Activated CD4-positive, alpha-beta memory T cell treated with anti-CD3 and anti-CD28 coated beads for 36 hours (primary cell): ENCODE measurements at regions not wholly inside any gene's neighbourhood (a gene's known extent, or its start where the extent isn't known, plus 50 kb on each side); places are given as distances from the start of the nearest gene placed in this dataset.

Experiments
- CTCF ChIA-PET: fragments of 350-600 bp; sonication (Branson Sonifier 250); formaldehyde crosslinking; loops from one replicate; lab custom pipeline; 2021; ENCODE audit warnings: antibody characterized with exemption, inconsistent platforms; lab: Charles Lee
- POLR2A ChIA-PET: fragments of 350-600 bp; sonication (Branson Sonifier 250); formaldehyde crosslinking; loops from one replicate; lab custom pipeline; 2021; ENCODE audit warnings: antibody characterized with exemption; lab: Charles Lee
- DNase-seq: peaks from one replicate; pipeline ENCODE4 v3.0.0-alpha.2; 2020
- H3K27ac Mint-ChIP-seq: one replicate; pipeline ENCODE4 v1.8.0; 2021; ENCODE audit warnings: mixed read lengths
- H3K27me3 Mint-ChIP-seq: one replicate; pipeline ENCODE4 v1.8.0; 2021; ENCODE audit warnings: mixed read lengths
- H3K36me3 Mint-ChIP-seq: one replicate; pipeline ENCODE4 v1.8.0; 2021; ENCODE audit warnings: mixed read lengths
- H3K4me1 Mint-ChIP-seq: one replicate; pipeline ENCODE4 v1.8.0; 2021; ENCODE audit warnings: low read depth, mixed read lengths
- H3K4me3 Mint-ChIP-seq: one replicate; pipeline ENCODE4 v1.8.0; 2021; ENCODE audit warnings: mild to moderate bottlenecking, mixed read lengths
- H3K9me3 Mint-ChIP-seq: one replicate; pipeline ENCODE4 v1.8.0; 2021; ENCODE audit warnings: mixed read lengths
- intact Hi-C: fragments of 100-400 bp; cut with micrococcal nuclease; formaldehyde crosslinking; loops from one replicate; pipeline ENCODE4 v1.15.1; 2023

GRCh38 chr13:104295537-104295936 is 1229.3 kb upstream of the SLC10A2 start:
- POLR2A ChIA-PET: no interaction called here
- H3K4me3 Mint-ChIP-seq: no peak overlapping the region

GRCh38 chr13:104289400-104289799 is 1223.2 kb upstream of the SLC10A2 start:
- Mint-ChIP-seq H3K36me3 (no peaks in the 10 kb centered on the region), H3K27ac (no peak overlapping the region), H3K4me3 (no peak overlapping the region), H3K27me3 (no peaks in the 10 kb centered on the region), H3K9me3 (no peaks in the 10 kb centered on the region), H3K4me1 (no peaks in the 10 kb centered on the region)
- ChIA-PET CTCF (no interaction called here), POLR2A (no interaction called here)
- no peak for DNase-seq
- intact Hi-C loops: no loop called here

More at GRCh38 chr13:104295537-104295936, 1229.3 kb upstream of the SLC10A2 start:
- Mint-ChIP-seq H3K27me3 (no peaks in the 10 kb centered on the region), H3K9me3 (no peaks in the 10 kb centered on the region), H3K27ac (no peak overlapping the region), H3K36me3 (no peaks in the 10 kb centered on the region), H3K4me1 (no peaks in the 10 kb centered on the region)
- CTCF ChIA-PET: interaction anchor here (0.6 kb wide), 1 partner anchor 81 kb away, joined by 4 read pairs; no protein-coding TSS in a partner anchor
- intact Hi-C loops: no loop called here
- DNase-seq: no peak

GRCh38 chr13:104288496-104288895 is 1222.3 kb upstream of the SLC10A2 start:
- ChIA-PET POLR2A (no interaction called here), CTCF (interaction anchor here (0.6 kb wide), 1 partner anchor 1382 kb away, joined by 3 read pairs; no protein-coding TSS in a partner anchor)
- no peak for DNase-seq
- no peaks in the 10 kb centered on the region for H3K36me3 Mint-ChIP-seq
- no peaks in the 10 kb centered on the region for H3K9me3 Mint-ChIP-seq
- no peaks in the 10 kb centered on the region for H3K4me1 Mint-ChIP-seq
- H3K4me3 Mint-ChIP-seq: no peak overlapping the region
- no peaks in the 10 kb centered on the region for H3K27me3 Mint-ChIP-seq
- H3K27ac Mint-ChIP-seq: no peak overlapping the region
- intact Hi-C loops: no loop called here

GRCh38 chr13:104286566-104287290 is 1220.5 kb upstream of the SLC10A2 start:
- no peaks in the 10 kb centered on the region for H3K27me3 Mint-ChIP-seq
- H3K36me3 Mint-ChIP-seq: no peaks in the 10 kb centered on the region
- no peak for DNase-seq
- H3K9me3 Mint-ChIP-seq: peaks cover 3% of the 10 kb centered on the region
- ChIA-PET CTCF (no interaction called here), POLR2A (no interaction called here)
- H3K4me1 Mint-ChIP-seq: no peaks in the 10 kb centered on the region
- H3K27ac Mint-ChIP-seq: no peak overlapping the region
- H3K4me3 Mint-ChIP-seq: no peak overlapping the region
- intact Hi-C loops: no loop called here

- Mint-ChIP-seq H3K9me3 (peaks cover 15% of the 10 kb centered on the region), H3K27me3 (no peaks in the 10 kb centered on the region), H3K27ac (no peak overlapping the region), H3K36me3 (no peaks in the 10 kb centered on the region), H3K4me1 (no peaks in the 10 kb centered on the region), H3K4me3 (no peak overlapping the region)
- DNase-seq: no peak
- CTCF ChIA-PET: no interaction called here
- POLR2A ChIA-PET: no interaction called here
- intact Hi-C loops: no loop called here
Measured at GRCh38 chr13:104281910-104282309, 1215.7 kb upstream of the SLC10A2 start.

- intact Hi-C loops: no loop called here
- Mint-ChIP-seq H3K4me1 (no peaks in the 10 kb centered on the region), H3K27ac (no peak overlapping the region), H3K27me3 (no peaks in the 10 kb centered on the region), H3K9me3 (no peaks in the 10 kb centered on the region), H3K4me3 (no peak overlapping the region), H3K36me3 (no peaks in the 10 kb centered on the region)
- POLR2A ChIA-PET: no interaction called here
- CTCF ChIA-PET: no interaction called here
- DNase-seq: no peak
Measured at GRCh38 chr13:104270731-104271130, 1204.5 kb upstream of the SLC10A2 start.

- no peak overlapping the region for H3K4me3 Mint-ChIP-seq
- CTCF ChIA-PET: no interaction called here
- no peak overlapping the region for H3K27ac Mint-ChIP-seq
- POLR2A ChIA-PET: no interaction called here
- no peaks in the 10 kb centered on the region for H3K27me3 Mint-ChIP-seq
- H3K4me1 Mint-ChIP-seq: no peaks in the 10 kb centered on the region
- no peaks in the 10 kb centered on the region for H3K36me3 Mint-ChIP-seq
- intact Hi-C loops: no loop called here
- no peaks in the 10 kb centered on the region for H3K9me3 Mint-ChIP-seq
- no peak for DNase-seq
Measured at GRCh38 chr13:104267206-104267811, 1201.1 kb upstream of the SLC10A2 start.

GRCh38 chr13:104256701-104257100 is 1190.5 kb upstream of the SLC10A2 start:
- Mint-ChIP-seq H3K4me3 (no peak overlapping the region), H3K4me1 (no peaks in the 10 kb centered on the region), H3K27me3 (no peaks in the 10 kb centered on the region), H3K27ac (no peak overlapping the region), H3K9me3 (peaks cover 2% of the 10 kb centered on the region), H3K36me3 (no peaks in the 10 kb centered on the region)
- CTCF ChIA-PET: no interaction called here
- intact Hi-C loops: no loop called here
- DNase-seq: no peak
- POLR2A ChIA-PET: no interaction called here

- Mint-ChIP-seq H3K27me3 (no peaks in the 10 kb centered on the region), H3K27ac (no peak overlapping the region), H3K4me1 (no peaks in the 10 kb centered on the region), H3K4me3 (no peak overlapping the region), H3K9me3 (peaks cover 2% of the 10 kb centered on the region), H3K36me3 (no peaks in the 10 kb centered on the region)
- no peak for DNase-seq
- ChIA-PET CTCF (no interaction called here), POLR2A (no interaction called here)
- intact Hi-C loops: no loop called here
Measured at GRCh38 chr13:104253063-104253680, 1187.0 kb upstream of the SLC10A2 start.

GRCh38 chr13:104251931-104252330 is 1185.7 kb upstream of the SLC10A2 start:
- intact Hi-C loops: no loop called here
- Mint-ChIP-seq H3K9me3 (peaks cover 2% of the 10 kb centered on the region), H3K4me1 (no peaks in the 10 kb centered on the region), H3K27me3 (no peaks in the 10 kb centered on the region), H3K36me3 (no peaks in the 10 kb centered on the region), H3K27ac (no peak overlapping the region), H3K4me3 (no peak overlapping the region)
- DNase-seq: no peak
- ChIA-PET POLR2A (no interaction called here), CTCF (no interaction called here)

GRCh38 chr13:104246955-104247354 is 1180.7 kb upstream of the SLC10A2 start:
- Mint-ChIP-seq H3K4me3 (no peak overlapping the region), H3K27ac (no peak overlapping the region), H3K36me3 (no peaks in the 10 kb centered on the region), H3K4me1 (no peaks in the 10 kb centered on the region), H3K27me3 (no peaks in the 10 kb centered on the region), H3K9me3 (no peaks in the 10 kb centered on the region)
- ChIA-PET POLR2A (no interaction called here), CTCF (no interaction called here)
- intact Hi-C loops: no loop called here
- DNase-seq: no peak

- Mint-ChIP-seq H3K9me3 (peaks cover 4% of the 10 kb centered on the region), H3K27ac (no peak overlapping the region), H3K4me1 (no peaks in the 10 kb centered on the region), H3K27me3 (no peaks in the 10 kb centered on the region), H3K4me3 (no peak overlapping the region), H3K36me3 (no peaks in the 10 kb centered on the region)
- no peak for DNase-seq
- intact Hi-C loops: no loop called here
- CTCF ChIA-PET: no interaction called here
- POLR2A ChIA-PET: no interaction called here
Measured at GRCh38 chr13:104206450-104207044, 1140.3 kb upstream of the SLC10A2 start.
